CD14-positive monocyte (primary cell): ENCODE measurements at regions not wholly inside any gene's neighbourhood (a gene's known extent, or its start where the extent isn't known, plus 50 kb on each side); places are given as distances from the start of the nearest gene placed in this dataset.
"Not testable (repeated sequence)": the region's sequence is repeated elsewhere in the genome, so short reads cannot be mapped to it uniquely, and the experiment has no call there.

Source experiments
- DNase-seq, 3 donors: peaks; one replicate each; pipeline ENCODE4 v3.0.0-alpha.2; 2011 to 2022
- H2AFZ ChIP-seq: 2 replicates; pipeline ENCODE4 v1.6.0; 2012; ENCODE audit warnings: mild to moderate bottlenecking, low read depth, low read length, inconsistent platforms; ENCODE audit not compliant: insufficient read depth, poor library complexity, severe bottlenecking
- H3K27ac ChIP-seq, 2 donors: 1 replicate in 1 of 2; 2 replicates in 1 of 2; pipeline ENCODE4 v1.5.1; 2012 to 2013; ENCODE audit warnings: low read length in 2 of 2, control low read depth in 1 of 2, inconsistent platforms in 1 of 2, low read depth in 1 of 2, mild to moderate bottlenecking in 1 of 2
- H3K27me3 ChIP-seq, 2 donors: one replicate each; pipeline versions ENCODE4 v1.6.0 to v1.6.1; 2011 to 2013; ENCODE audit warnings: low read length in 2 of 2; ENCODE audit not compliant: control insufficient read depth in 2 of 2, insufficient read depth in 2 of 2
- H3K36me3 ChIP-seq, 2 donors: replicated peaks in 1 of 2; 1 replicate in 1 of 2; 2 replicates in 1 of 2; pipeline versions ENCODE4 v1.5.1 to v1.6.1; 2012 to 2013; ENCODE audit warnings: low read length in 2 of 2, control low read depth in 1 of 2, inconsistent platforms in 1 of 2, mild to moderate bottlenecking in 1 of 2; ENCODE audit not compliant: insufficient read depth in 2 of 2, control insufficient read depth in 1 of 2
- H3K4me1 ChIP-seq, 2 donors: 1 replicate in 1 of 2; 2 replicates in 1 of 2; pipeline versions ENCODE4 v1.5.1 to v1.6.1; 2012 to 2013; ENCODE audit warnings: low read length in 2 of 2, control low read depth in 1 of 2, inconsistent platforms in 1 of 2, mild to moderate bottlenecking in 1 of 2, moderate library complexity in 1 of 2; ENCODE audit not compliant: insufficient read depth in 2 of 2, control insufficient read depth in 1 of 2
- H3K4me2 ChIP-seq: replicated peaks from 2 replicates; pipeline ENCODE3; 2012; ENCODE audit warnings: low read length, moderate library complexity, mild to moderate bottlenecking; ENCODE audit not compliant: poor library complexity, severe bottlenecking; ENCODE audit errors: extremely low read depth
- H3K4me3 ChIP-seq, 3 experiments: fragments of 200-600 bp in 1 of 3; sonication (generic) in 1 of 3; replicated peaks in 1 of 3; 1 replicate in 2 of 3; 2 replicates in 1 of 3; pipeline ENCODE4 v1.5.1; 2011 to 2013; ENCODE audit warnings: low read length in 3 of 3, mild to moderate bottlenecking in 3 of 3, control low read depth in 2 of 3, low read depth in 2 of 3, inconsistent platforms in 1 of 3, moderate library complexity in 1 of 3
- H3K79me2 ChIP-seq: 2 replicates; pipeline ENCODE4 v1.6.0; 2012; ENCODE audit warnings: mild to moderate bottlenecking, control low read depth, inconsistent platforms, low read length, moderate library complexity; ENCODE audit not compliant: insufficient read depth
- H3K9ac ChIP-seq: 2 replicates; pipeline ENCODE4 v1.6.0; 2017; ENCODE audit warnings: low read length, mild to moderate bottlenecking; ENCODE audit not compliant: insufficient read depth, poor library complexity, severe bottlenecking
- H3K9me3 ChIP-seq, 2 donors: replicated peaks in 1 of 2; 1 replicate in 1 of 2; 2 replicates in 1 of 2; pipeline versions ENCODE4 v1.5.1 to v1.6.1; 2012 to 2013; ENCODE audit warnings: low read length in 2 of 2, control low read depth in 1 of 2; ENCODE audit not compliant: control insufficient read depth in 1 of 2, insufficient read depth in 1 of 2
- H4K20me1 ChIP-seq: 2 replicates; pipeline ENCODE4 v1.6.0; 2012; ENCODE audit warnings: mild to moderate bottlenecking, low read length, control low read depth, moderate library complexity; ENCODE audit not compliant: insufficient read depth
- H3K27ac Mint-ChIP-seq, 7 donors: one replicate each; pipeline ENCODE4 v1.8.0; 2020; ENCODE audit warnings: mild to moderate bottlenecking in 7 of 7, mixed read lengths in 7 of 7, moderate library complexity in 6 of 7, inconsistent platforms in 2 of 7
- H3K27me3 Mint-ChIP-seq, 3 donors: one replicate each; pipeline ENCODE4 v1.8.0; 2021 to 2022; ENCODE audit warnings: low read depth in 3 of 3, mild to moderate bottlenecking in 3 of 3, mixed read lengths in 3 of 3, moderate library complexity in 3 of 3, inconsistent platforms in 1 of 3
- H3K36me3 Mint-ChIP-seq, 2 donors: one replicate each; pipeline ENCODE4 v1.8.0; 2020; ENCODE audit warnings: mixed read lengths in 2 of 2, inconsistent platforms in 1 of 2, mild to moderate bottlenecking in 1 of 2
- H3K4me1 Mint-ChIP-seq: one replicate; pipeline ENCODE4 v1.8.0; 2020; ENCODE audit warnings: mild to moderate bottlenecking, mixed read lengths
- H3K4me3 Mint-ChIP-seq, 2 donors: one replicate each; pipeline ENCODE4 v1.8.0; 2020; ENCODE audit warnings: mild to moderate bottlenecking in 2 of 2, mixed read lengths in 2 of 2, moderate library complexity in 1 of 2
- H3K9me3 Mint-ChIP-seq, 7 donors: one replicate each; pipeline ENCODE4 v1.8.0; 2020 to 2022; ENCODE audit warnings: mixed read lengths in 7 of 7, mild to moderate bottlenecking in 6 of 7, moderate library complexity in 6 of 7, inconsistent platforms in 2 of 7
- WGBS: methylation state at CpG from one replicate; pipeline ENCODE4 v1.1.5; 2013; ENCODE audit warnings: missing lambda C conversion rate; ENCODE audit not compliant: insufficient coverage; 5-methylcytosine and 5-hydroxymethylcytosine counted together
- intact Hi-C, 2 donors: fragments of 100-400 bp; cut with micrococcal nuclease; formaldehyde crosslinking; loops; one replicate each; pipeline versions ENCODE4 v1.15.0 to v1.15.1; 2023
- TF ChIP-seq, protein P1 (sequence below): fragments of 200-600 bp; IDR thresholded peaks from one replicate; pipeline ENCODE4 v1.8.0; 2022; ENCODE audit warnings: antibody characterized with exemption, mild to moderate bottlenecking

DNA sequence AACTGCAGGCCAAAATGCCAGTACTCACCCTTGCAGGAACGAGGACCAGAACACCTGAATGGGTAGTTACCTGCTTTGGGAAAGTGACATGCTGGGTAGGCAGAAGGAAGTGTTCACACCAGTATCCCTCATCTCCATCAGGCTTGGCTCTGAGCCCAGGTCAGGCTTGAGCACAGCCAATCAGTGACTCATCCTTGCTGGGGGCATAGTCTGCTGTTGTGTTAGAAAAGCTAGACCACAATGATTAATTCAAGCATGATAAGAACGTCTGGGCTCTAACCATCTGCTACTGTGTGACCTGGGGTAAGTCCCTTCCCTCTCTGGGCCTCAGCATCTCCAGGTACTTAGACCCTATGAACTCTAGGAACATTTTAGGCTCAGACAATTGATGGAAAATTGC is 450.4 kb downstream of the MIAT start:
- TF ChIP-seq, protein P1, sequence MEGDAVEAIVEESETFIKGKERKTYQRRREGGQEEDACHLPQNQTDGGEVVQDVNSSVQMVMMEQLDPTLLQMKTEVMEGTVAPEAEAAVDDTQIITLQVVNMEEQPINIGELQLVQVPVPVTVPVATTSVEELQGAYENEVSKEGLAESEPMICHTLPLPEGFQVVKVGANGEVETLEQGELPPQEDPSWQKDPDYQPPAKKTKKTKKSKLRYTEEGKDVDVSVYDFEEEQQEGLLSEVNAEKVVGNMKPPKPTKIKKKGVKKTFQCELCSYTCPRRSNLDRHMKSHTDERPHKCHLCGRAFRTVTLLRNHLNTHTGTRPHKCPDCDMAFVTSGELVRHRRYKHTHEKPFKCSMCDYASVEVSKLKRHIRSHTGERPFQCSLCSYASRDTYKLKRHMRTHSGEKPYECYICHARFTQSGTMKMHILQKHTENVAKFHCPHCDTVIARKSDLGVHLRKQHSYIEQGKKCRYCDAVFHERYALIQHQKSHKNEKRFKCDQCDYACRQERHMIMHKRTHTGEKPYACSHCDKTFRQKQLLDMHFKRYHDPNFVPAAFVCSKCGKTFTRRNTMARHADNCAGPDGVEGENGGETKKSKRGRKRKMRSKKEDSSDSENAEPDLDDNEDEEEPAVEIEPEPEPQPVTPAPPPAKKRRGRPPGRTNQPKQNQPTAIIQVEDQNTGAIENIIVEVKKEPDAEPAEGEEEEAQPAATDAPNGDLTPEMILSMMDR = no peak
- Mint-ChIP-seq H3K4me1 (peaks cover 20% of the 10 kb centered on the region), H3K36me3 (no peaks in the 10 kb centered on the region), H3K27me3 (peaks cover 12 to 18% (median 13%) of the 10 kb centered on the region in 3 donors), H3K4me3 (no peak overlapping the region), H3K9me3 (peaks cover 0 to 3% (median 0%) of the 10 kb centered on the region in 7 donors), H3K27ac (peak overlapping the region in 4 of 7 donors; percentile 46 to 73 (median 58))
- Histone ChIP-seq H3K27ac (peak overlapping the region in 1 of 2 donors; percentile 1), H3K9ac (no peak overlapping the region), H4K20me1 (no peaks in the 10 kb centered on the region), H3K27me3 (peaks cover 4 to 8% of the 10 kb centered on the region in 2 donors), H2AFZ (no peak overlapping the region), H3K4me2 (no peak overlapping the region), H3K9me3 (no peaks in the 10 kb centered on the region), H3K4me1 (peaks cover 8 to 10% of the 10 kb centered on the region in 2 donors), H3K79me2 (no peaks in the 10 kb centered on the region), H3K4me3 (no peak overlapping the region), H3K36me3 (no peaks in the 10 kb centered on the region)
- no CpG with 5 or more reads among the region's 2 CpGs for WGBS
- intact Hi-C loops = loop anchor here (5.0 kb wide), 1 partner anchor 44 kb away; no protein-coding TSS in a partner anchor
- DNase-seq = peak; percentile 80 to 96 (median 93)

DNA sequence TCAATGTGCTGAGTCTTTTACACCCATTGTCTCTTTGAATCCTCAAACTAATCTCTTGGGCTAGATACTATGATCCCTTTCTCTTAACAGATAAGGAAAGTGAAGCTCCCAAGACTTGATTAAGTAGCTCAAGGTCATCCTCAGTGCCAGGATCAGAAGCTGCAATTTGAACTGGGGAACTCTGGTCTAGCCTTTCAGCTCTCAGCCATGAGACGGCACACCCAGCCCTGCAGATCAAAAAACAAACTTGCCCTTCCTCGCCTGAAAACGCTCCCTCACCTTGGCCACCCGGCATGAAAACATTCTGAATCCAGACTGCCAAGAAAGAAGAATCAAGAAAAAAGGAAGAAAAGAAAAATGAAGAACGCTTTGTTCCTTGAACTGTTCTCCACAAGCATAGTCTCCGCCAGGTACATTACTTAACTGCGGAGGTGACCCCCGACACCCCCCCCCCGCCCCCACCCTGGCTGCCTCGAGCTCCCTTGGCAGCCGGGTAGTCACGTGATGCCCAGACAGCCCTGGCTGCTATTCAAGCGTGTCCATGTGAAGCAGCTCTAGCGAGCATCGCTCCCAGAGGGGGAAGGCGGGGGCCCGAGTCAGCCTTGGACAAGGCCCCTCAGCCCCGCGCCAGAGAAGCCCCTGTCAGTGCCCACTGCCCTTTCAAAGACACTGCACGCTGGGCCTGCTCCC is 451.2 kb downstream of the MIAT start:
- H3K4me1 Mint-ChIP-seq = peaks cover 27% of the 10 kb centered on the region
- Histone ChIP-seq H3K27me3 (peaks cover 0 to 7% of the 10 kb centered on the region in 2 donors), H3K4me3 (no peak overlapping the region), H3K4me2 (no peak overlapping the region), H3K9me3 (no peaks in the 10 kb centered on the region), H3K27ac (peak overlapping the region in 1 of 2 donors; percentile 1), H3K9ac (no peak overlapping the region), H2AFZ (no peak overlapping the region), H3K4me1 (peaks cover 15 to 18% of the 10 kb centered on the region in 2 donors), H3K36me3 (no peaks in the 10 kb centered on the region), H4K20me1 (no peaks in the 10 kb centered on the region), H3K79me2 (no peaks in the 10 kb centered on the region)
- no peaks in the 10 kb centered on the region for H3K36me3 Mint-ChIP-seq
- DNase-seq = no peak
- H3K27me3 Mint-ChIP-seq = peaks cover 9 to 14% (median 10%) of the 10 kb centered on the region in 3 donors
- WGBS = 87% methylated on average over 8 of the region's 20 CpGs
- H3K9me3 Mint-ChIP-seq = peaks cover 0 to 5% (median 0%) of the 10 kb centered on the region in 7 donors
- H3K27ac Mint-ChIP-seq = peak overlapping the region in 3 of 7 donors; percentile 7 to 73 (median 59)
- TF ChIP-seq, protein P1 = no peak
- intact Hi-C loops = loop anchor here (5.0 kb wide), 1 partner anchor 44 kb away; no protein-coding TSS in a partner anchor
- H3K4me3 Mint-ChIP-seq = no peak overlapping the region

DNA sequence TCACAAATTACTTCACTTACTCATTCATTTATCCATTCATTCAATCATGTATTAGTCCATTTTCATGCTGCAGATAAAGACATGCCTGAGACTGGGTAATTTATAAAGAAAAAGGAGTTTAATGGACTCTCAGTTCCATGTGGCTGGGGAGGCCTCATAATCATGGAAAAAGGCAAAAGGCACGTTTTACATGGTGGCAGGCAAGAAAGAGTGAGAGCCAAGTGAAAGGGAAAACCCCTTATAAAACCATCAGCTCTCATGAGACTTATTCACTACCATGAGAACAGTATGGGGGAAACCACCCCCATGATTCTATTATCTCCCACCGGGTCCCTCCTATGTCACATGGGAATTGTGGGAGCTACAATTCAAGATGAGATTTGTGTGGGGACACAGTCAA is 452.0 kb downstream of the MIAT start:
- no CpG with 5 or more reads among the region's 2 CpGs for WGBS
- H3K4me1 Mint-ChIP-seq = peaks cover 34% of the 10 kb centered on the region
- not testable (repeated sequence) for H3K27me3 ChIP-seq, H3K4me3 ChIP-seq, H3K4me2 ChIP-seq, H3K27me3 Mint-ChIP-seq, H3K9me3 Mint-ChIP-seq, H3K79me2 ChIP-seq, H4K20me1 ChIP-seq, H3K9me3 ChIP-seq, H2AFZ ChIP-seq, H3K9ac ChIP-seq, H3K36me3 Mint-ChIP-seq, H3K4me3 Mint-ChIP-seq, H3K36me3 ChIP-seq, H3K27ac ChIP-seq
- H3K4me1 ChIP-seq = peaks cover 23 to 24% of the 10 kb centered on the region in 2 donors
- intact Hi-C loops = loop anchor here (5.0 kb wide), 1 partner anchor 43 kb away; no protein-coding TSS in a partner anchor
- peak in 1 of 3 donors; percentile 15 for DNase-seq
- H3K27ac Mint-ChIP-seq = peak overlapping the region in 1 of 7 donors; percentile 18
